RWPE2 (cell line): ENCODE measurements at regions not wholly inside any gene's neighbourhood (a gene's known extent, or its start where the extent isn't known, plus 50 kb on each side); places are given as distances from the start of the nearest gene placed in this dataset.

Source experiments
- ATAC-seq: fragments of 200-7000 bp; cut with Tn5 transposase; 3 replicates; pipeline ENCODE4 v1.9.1; 2021; ENCODE audit warnings: low read depth
- DNase-seq: peaks from one replicate; pipeline ENCODE4 v3.0.0-alpha.2; 2020; ENCODE audit warnings: low spot score
- H3K27ac ChIP-seq: fragments of 450-650 bp; 2 replicates; pipeline ENCODE4 v1.5.1; 2017; ENCODE audit warnings: mild to moderate bottlenecking; ENCODE audit not compliant: poor library complexity, severe bottlenecking
- H3K27me3 ChIP-seq: fragments of 250-450 bp; sonication (Bioruptor Pico); 2 replicates; pipeline ENCODE4 v1.5.1; 2021; ENCODE audit warnings: mild to moderate bottlenecking, moderate library complexity; ENCODE audit not compliant: insufficient read depth, poor library complexity, severe bottlenecking
- H3K36me3 ChIP-seq: fragments of 250-450 bp; sonication (Bioruptor Pico); 2 replicates; pipeline ENCODE4 v1.5.1; 2020; ENCODE audit warnings: low read depth, mild to moderate bottlenecking, moderate library complexity
- H3K4me1 ChIP-seq: fragments of 250-450 bp; sonication (Bioruptor Pico); 2 replicates; pipeline ENCODE4 v1.5.1; 2021; ENCODE audit warnings: mild to moderate bottlenecking, moderate library complexity; ENCODE audit not compliant: insufficient read depth, poor library complexity, severe bottlenecking
- H3K4me3 ChIP-seq: fragments of 250-450 bp; sonication (Bioruptor Pico); 2 replicates; pipeline ENCODE4 v1.5.1; 2021; ENCODE audit warnings: mild to moderate bottlenecking, moderate library complexity; ENCODE audit not compliant: severe bottlenecking
- H3K9me3 ChIP-seq: fragments of 250-450 bp; sonication (Bioruptor Pico); 2 replicates; pipeline ENCODE4 v1.5.1; 2021; ENCODE audit warnings: mild to moderate bottlenecking, moderate library complexity; ENCODE audit not compliant: severe bottlenecking
- CTCF ChIP-seq: fragments of 450-650 bp; IDR thresholded peaks from one replicate; pipeline ENCODE4 v1.5.1; 2017; ENCODE audit warnings: mild to moderate bottlenecking, moderate library complexity; ENCODE audit not compliant: poor library complexity, severe bottlenecking

GRCh38 chr5:125254267-125254666 is 507.8 kb upstream of the ZNF608 start:
- DNase-seq (no peak), ATAC-seq (no peak)
- no peak for TF ChIP-seq CTCF
- H3K4me1 ChIP-seq: no peaks in the 10 kb centered on the region
- no peak overlapping the region for H3K27ac ChIP-seq
- H3K36me3 ChIP-seq: no peaks in the 10 kb centered on the region
- no peak overlapping the region for H3K4me3 ChIP-seq
- no peaks in the 10 kb centered on the region for H3K9me3 ChIP-seq
- H3K27me3 ChIP-seq: no peaks in the 10 kb centered on the region

- no peak for TF ChIP-seq CTCF
- DNase-seq (no peak), ATAC-seq (no peak)
- Histone ChIP-seq H3K9me3 (peaks cover under 1% of the 10 kb centered on the region), H3K27me3 (no peaks in the 10 kb centered on the region), H3K4me1 (no peaks in the 10 kb centered on the region), H3K27ac (no peak overlapping the region), H3K36me3 (no peaks in the 10 kb centered on the region), H3K4me3 (no peak overlapping the region)
These were observed 509.9 kb upstream of the ZNF608 start for GRCh38 chr5:125256296-125256695.

GRCh38 chr5:125257057-125257972 is 510.9 kb upstream of the ZNF608 start:
- ATAC-seq (no peak), DNase-seq (no peak)
- Histone ChIP-seq H3K36me3 (no peaks in the 10 kb centered on the region), H3K9me3 (peaks cover 3% of the 10 kb centered on the region), H3K4me1 (no peaks in the 10 kb centered on the region), H3K27me3 (no peaks in the 10 kb centered on the region), H3K27ac (no peak overlapping the region), H3K4me3 (no peak overlapping the region)
- TF ChIP-seq CTCF: no peak

- H3K27me3 ChIP-seq: no peaks in the 10 kb centered on the region
- no peak overlapping the region for H3K4me3 ChIP-seq
- H3K27ac ChIP-seq: no peak overlapping the region
- TF ChIP-seq CTCF: no peak
- no peaks in the 10 kb centered on the region for H3K4me1 ChIP-seq
- DNase-seq (no peak), ATAC-seq (no peak)
- peaks cover 3% of the 10 kb centered on the region for H3K9me3 ChIP-seq
- no peaks in the 10 kb centered on the region for H3K36me3 ChIP-seq
These were observed 511.6 kb upstream of the ZNF608 start for GRCh38 chr5:125257997-125258396.

GRCh38 chr5:125258615-125259014 is 512.2 kb upstream of the ZNF608 start:
- Histone ChIP-seq H3K4me3 (no peak overlapping the region), H3K4me1 (no peaks in the 10 kb centered on the region), H3K9me3 (peaks cover 3% of the 10 kb centered on the region), H3K27ac (no peak overlapping the region), H3K27me3 (no peaks in the 10 kb centered on the region), H3K36me3 (no peaks in the 10 kb centered on the region)
- TF ChIP-seq CTCF: no peak
- ATAC-seq (no peak), DNase-seq (no peak)
